HG03095 (cell line): ENCODE measurements at regions not wholly inside any gene's neighbourhood (a gene's known extent, or its start where the extent isn't known, plus 50 kb on each side); places are given as distances from the start of the nearest gene placed in this dataset.

Experiments
- ATAC-seq: cut with Tn5 transposase; IDR thresholded peaks from one replicate; pipeline ENCODE4 v1.9.1; 2021; ENCODE audit warnings: moderate library complexity; ENCODE audit not compliant: unreplicated experiment

- no peak for ATAC-seq
These were observed 780.5 kb downstream of the MRPL39 start for GRCh38 chr21:24826822-24827221.

GRCh38 chr21:24825348-24825747 is 781.9 kb downstream of the MRPL39 start:
- no peak for ATAC-seq

GRCh38 chr21:24824209-24824608 is 783.1 kb downstream of the MRPL39 start:
- ATAC-seq = no peak

GRCh38 chr21:24823247-24823646 is 784.0 kb downstream of the MRPL39 start:
- no peak for ATAC-seq

GRCh38 chr21:24785033-24785432 is 822.2 kb downstream of the MRPL39 start:
- ATAC-seq = no peak

GRCh38 chr21:24781146-24781545 is 826.1 kb downstream of the MRPL39 start:
- no peak for ATAC-seq

GRCh38 chr21:24759348-24760075 is 847.8 kb downstream of the MRPL39 start:
- no peak for ATAC-seq

- no peak for ATAC-seq
These were observed 869.2 kb downstream of the MRPL39 start for GRCh38 chr21:24738063-24738462.

GRCh38 chr21:24737296-24737850 is 869.9 kb downstream of the MRPL39 start:
- ATAC-seq = no peak

GRCh38 chr21:24730661-24731060 is 876.6 kb downstream of the MRPL39 start:
- no peak for ATAC-seq

- ATAC-seq = no peak
These were observed 877.7 kb downstream of the MRPL39 start for GRCh38 chr21:24729568-24729967.

- no peak for ATAC-seq
These were observed 879.4 kb downstream of the MRPL39 start for GRCh38 chr21:24727803-24728440.

GRCh38 chr21:24716281-24716918 is 890.9 kb downstream of the MRPL39 start:
- ATAC-seq = no peak

GRCh38 chr21:24714646-24715200 is 892.6 kb downstream of the MRPL39 start:
- no peak for ATAC-seq

GRCh38 chr21:24705201-24705600 is 902.1 kb downstream of the MRPL39 start:
- no peak for ATAC-seq

- ATAC-seq = no peak
These were observed 913.5 kb downstream of the MRPL39 start for GRCh38 chr21:24693779-24694178.

GRCh38 chr21:24681456-24681855 is 925.8 kb downstream of the MRPL39 start:
- no peak for ATAC-seq

- no peak for ATAC-seq
These were observed 935.4 kb downstream of the MRPL39 start for GRCh38 chr21:24671901-24672300.

GRCh38 chr21:24658926-24659325 is 948.4 kb downstream of the MRPL39 start:
- no peak for ATAC-seq

GRCh38 chr21:24658026-24658425 is 949.3 kb downstream of the MRPL39 start:
- ATAC-seq = no peak

- no peak for ATAC-seq
These were observed 957.6 kb downstream of the MRPL39 start for GRCh38 chr21:24649691-24650090.

- no peak for ATAC-seq
These were observed 970.6 kb downstream of the MRPL39 start for GRCh38 chr21:24636696-24637095.
